ENCODE measurements at regions not wholly inside any gene's neighbourhood (a gene's known extent, or its start where the extent isn't known, plus 50 kb on each side); places are given as distances from the start of the nearest gene placed in this dataset.

DNA sequence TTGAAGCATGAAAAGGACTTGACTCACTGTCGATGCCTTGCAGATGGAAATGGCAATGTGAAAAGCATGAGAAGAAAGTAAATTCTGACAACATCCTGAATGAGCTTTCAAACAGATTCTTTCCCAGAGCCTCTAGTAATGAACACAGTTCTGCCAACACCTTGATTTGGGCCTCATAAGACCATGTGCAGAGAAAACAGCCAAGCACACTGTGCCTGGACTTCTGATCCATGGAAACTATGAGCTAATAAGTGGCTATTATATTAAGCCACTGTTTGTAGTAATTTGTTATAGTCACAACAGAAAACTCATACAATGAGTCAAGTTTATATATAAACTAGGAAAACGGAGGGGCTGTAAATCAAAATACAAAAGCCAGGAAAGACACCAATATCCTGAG is 477.3 kb downstream of the MBD2 start:
- no peak for DNase-seq

DNA sequence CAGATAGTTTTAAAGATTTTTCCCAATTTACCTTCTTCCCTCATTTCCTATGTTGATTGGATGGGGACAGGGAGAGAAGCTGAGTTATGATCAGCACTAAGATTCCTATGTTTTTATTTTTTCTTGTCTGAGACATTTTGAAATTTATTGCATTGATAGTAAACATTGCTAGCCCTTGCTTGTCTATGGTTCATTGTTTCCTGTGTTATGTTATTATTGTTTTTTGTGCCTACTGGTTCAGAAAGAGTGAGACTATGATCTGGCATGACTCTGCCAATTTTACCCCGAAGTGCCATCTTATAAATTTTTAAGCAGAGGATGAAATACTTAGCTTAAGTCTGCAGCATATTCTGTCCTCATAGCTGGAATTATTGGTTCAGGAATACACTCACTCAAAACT is 478.5 kb downstream of the MBD2 start:
- no peak for DNase-seq

DNA sequence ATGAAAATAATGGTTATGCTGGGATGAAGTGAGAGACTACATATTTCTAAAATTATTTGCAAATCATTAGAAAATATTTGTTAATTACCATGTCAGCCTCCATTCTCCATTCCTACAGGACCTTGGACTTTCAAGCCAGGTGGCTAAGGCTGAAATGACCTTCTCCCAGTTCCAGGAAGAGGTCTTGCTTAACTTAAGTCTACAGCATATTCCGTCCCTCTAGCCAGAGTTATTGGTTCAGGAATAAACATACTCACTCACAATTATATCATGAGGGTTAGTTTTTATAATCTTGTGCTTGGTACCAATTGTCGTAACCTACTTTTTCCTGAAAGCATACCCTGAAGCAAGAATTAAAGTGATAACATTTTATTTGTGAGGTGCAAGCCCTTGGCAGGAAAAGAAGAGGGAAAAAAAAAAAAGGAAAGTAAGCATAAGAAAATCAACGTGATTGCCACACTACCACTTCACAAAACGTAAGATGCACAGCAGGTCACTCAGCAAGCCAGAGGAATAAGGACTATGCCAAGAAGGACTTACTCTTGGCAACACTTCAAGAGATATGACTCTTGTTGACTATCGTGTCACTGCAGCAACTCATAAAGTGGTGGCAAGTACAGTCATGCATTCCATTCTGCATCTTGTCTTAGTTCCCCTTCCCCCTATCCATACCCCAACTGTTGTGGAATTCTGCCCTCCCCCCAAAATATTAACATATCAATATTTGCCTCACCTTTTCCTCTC is 479.1 kb downstream of the MBD2 start:
- no peak for DNase-seq

DNA sequence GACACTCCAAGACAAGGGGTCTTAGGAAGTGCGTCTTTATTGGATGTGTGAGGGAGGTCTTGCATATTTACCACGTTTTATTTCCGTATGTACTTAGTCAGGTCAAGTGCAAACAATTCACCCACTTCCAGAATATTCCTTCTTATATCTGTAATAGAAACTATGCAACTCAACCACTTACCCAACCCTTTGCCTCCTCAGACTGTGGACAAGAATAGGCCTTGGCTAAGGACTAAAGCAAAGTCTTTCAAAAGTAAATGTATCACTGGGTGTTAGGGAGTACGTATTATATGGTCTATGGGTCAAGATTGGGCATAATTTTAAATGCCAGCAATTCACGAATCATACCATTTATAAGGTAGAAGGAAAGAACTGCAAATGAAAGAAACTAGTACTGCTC is 484.8 kb downstream of the MBD2 start:
- DNase-seq, result no peak

DNA sequence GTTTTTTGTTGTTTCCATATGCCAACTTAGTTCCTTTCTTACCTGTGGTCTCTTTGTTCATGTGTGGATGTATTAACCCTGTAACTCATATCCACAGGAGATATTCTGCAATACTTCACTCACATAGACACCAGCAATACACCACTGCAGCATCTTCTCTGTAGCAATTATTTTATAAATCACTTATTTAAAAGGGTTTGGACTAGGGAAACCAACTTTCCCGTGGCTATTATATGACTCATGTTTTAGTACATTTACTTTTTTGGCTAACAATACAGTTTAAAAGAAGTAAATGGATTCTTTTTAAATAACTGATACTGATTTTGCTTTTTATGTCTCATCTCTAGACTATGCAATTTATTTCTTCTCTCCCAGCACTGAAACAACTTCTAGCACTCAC is 488.9 kb downstream of the MBD2 start:
- DNase-seq, result no peak

DNA sequence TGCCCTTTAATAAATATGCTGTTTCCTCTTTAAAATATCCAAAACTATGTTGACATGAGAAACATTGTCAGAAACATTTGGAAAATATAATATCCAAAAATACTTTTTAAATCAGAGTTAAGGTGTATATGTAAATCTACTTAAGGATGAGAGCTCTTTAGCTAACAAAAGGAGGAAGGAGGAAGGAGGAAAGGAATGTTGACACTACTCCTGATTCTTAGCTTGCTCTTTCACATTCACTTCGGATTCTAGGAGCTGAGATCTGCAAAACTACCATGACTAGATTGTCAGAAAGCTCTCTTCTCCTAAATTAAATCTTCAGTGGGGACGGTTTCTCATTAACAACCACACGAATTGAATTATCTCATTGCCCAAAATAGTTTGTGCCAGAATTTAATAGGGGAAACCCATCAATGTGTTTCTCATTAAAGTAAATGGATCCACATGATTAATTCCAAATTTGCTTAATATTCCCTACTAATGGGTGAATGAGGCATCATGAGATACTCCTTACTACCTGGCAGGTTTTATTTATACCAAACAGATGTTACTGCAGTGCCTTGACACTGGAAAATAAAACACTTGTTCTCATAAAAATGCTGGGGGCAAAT is 509.1 kb downstream of the MBD2 start:
- no peak for DNase-seq

DNA sequence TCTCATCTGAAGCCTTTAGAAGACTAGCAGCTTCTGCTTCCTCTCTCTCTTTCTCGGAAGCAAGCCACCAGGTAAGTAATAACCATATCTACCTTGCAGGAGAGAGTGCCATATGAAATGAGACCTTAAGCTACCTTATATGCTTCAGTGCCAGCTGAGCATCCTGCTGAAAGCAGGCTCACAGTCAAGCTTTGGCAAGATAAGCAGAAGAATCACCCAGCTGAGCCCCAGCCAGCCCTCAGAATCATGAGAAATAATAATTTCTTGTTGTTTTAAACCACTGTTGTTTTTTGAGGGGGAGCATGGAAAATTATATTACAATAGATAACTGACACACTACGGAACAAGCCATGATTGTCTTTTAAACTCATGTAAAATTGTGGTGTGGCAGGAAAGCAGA is 514.4 kb downstream of the MBD2 start:
- no peak for DNase-seq

DNA sequence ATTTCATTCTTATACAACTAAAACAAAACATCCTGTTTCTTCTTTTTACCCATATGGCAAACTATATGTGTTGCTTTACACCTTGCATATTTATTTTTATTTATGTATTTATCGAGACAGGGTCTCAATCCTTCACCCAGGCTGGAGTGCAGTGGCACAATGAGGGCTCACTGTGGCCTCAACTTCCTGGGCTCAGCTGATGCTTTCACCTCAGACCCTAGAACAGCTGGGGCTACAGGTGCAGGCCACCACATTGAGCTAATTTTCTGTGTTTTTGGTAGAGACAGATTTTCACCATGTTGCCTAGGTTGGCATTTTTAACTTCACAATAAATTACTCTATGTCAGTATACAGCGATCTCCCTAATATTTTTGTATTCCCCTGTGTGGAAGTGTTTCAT is 522.0 kb downstream of the MBD2 start:
- no peak for DNase-seq

DNA sequence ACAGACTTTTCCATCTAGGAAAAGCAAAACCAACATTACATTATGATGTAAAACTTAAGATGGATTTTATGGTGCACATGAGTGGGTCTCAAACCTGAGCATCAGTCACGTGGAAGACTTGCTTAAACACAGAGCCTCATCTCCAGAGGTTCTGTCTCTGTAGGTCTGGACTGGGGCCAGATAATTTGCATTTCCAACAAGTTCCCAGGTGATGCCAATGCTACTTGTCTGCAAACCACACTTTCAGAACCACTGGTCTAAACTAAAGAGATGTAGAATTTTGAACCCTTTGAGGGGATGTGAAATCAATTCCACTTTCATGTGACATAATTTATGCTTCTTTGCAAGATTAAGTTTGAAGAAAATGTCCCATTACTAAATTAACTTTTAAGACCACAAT is 522.8 kb downstream of the MBD2 start:
- DNase-seq, result no peak

DNA sequence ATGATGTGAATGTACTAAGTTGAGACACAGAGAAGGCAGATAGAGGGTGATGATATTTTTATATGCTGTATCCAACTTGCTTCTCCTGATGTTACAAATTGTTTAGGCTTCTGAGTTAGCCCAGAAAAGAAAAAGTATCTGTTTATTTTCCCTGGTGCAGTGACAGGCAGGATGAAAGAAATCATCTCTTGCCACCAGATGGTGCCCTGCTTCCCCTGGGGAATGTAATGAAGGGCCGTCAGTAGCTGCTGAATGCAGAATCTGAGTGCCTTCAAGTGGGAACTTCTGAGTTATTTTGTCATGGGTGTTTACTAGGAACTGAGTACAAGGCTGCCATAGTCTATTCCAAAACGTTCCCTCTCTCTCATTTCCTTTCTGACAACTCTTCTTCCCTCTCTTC is 525.6 kb downstream of the MBD2 start:
- DNase-seq, result no peak

DNA sequence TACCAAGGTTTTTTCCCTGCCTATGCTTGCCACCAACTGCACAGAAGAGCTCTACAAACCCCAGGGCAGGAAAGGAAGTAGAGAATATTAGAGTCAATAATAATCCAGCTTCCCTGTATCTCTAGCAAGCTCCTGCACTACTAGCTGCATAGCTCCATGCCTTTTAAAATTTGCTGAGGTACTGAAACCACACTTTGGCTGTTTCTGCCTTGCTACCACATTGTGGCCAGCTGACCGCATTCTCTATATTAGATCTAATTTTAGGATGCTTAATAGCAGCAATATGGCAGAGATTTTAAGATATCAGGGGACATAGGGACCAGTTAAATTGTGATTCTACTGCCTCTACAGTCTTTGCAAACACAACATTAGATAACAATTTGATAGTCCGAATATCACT is 534.6 kb downstream of the MBD2 start:
- no peak for DNase-seq

DNA sequence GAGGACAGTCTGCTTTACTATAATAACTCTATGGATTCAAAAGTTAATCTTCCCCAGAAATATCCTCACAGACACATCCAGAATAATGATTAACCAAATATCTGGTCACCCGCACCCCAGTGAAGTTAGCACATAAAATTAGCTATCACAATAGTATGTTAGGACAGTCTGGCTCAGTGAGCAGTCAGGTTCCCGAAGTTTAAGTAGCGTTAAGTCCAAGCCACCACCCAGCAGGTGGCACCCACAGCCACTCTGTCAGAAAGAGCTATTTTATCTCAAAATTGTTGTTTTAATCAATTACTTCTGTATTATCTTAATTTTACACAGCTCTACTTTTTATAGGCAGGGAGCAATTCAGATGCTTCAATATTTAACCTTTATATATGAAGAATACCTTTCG is 537.5 kb downstream of the MBD2 start:
- no peak for DNase-seq

DNA sequence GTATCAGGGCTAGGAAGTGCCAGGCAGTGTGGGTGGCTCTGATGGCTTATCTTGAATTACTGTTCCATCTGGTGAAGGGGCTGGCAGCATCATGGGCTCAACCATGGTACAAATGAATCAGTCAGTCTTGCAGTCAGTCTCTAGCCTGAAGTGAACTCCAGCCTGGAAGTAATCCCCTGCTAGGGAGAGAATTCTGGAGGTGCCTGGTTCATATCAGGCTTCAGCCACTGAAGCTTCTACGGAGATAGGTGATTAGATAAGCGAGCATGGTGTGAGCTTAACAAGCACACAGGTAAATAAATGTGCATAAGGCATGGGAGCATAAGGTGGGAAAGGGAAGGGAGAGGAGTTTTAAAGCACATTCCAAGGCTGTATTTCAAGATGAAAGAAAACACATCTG is 541.7 kb downstream of the MBD2 start:
- DNase-seq, result no peak

DNA sequence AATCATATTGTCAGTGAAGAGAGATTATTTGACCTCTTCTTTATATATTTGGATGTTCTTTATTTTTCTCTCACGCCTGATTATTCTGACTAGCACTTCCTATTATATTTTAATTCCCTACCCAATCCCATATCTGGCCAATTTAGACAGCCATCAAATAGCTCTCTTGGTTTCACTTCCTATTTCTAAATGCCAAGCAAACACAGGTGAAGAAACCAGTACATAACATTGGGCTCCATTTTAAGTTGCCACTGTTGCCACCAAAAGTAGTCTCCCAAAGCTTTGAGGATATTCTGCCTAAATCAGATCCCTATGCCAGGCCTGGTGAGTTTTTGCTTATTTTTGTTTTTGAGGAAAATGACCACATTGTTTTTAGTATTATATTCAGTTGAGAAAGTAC is 547.0 kb downstream of the MBD2 start:
- no peak for DNase-seq

DNA sequence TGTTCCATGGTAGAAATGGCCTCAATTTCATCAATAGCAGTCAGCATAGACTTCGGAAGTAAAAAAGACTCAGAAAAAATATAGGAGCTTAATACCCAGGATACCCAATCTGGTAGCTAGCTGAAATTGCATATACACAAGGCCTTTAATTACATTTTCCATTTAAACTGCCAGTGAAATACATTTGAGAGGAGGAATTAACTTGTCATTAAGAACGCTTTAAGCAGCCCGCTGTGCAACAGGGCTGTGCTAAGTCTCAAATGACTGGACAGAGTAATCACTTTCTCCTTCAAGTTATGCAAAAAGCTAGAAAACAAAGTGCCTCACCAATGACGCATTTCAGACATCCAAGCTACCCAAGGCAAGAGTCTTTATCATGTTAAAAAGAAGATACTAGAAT is 558.8 kb downstream of the MBD2 start:
- DNase-seq, result no peak

DNA sequence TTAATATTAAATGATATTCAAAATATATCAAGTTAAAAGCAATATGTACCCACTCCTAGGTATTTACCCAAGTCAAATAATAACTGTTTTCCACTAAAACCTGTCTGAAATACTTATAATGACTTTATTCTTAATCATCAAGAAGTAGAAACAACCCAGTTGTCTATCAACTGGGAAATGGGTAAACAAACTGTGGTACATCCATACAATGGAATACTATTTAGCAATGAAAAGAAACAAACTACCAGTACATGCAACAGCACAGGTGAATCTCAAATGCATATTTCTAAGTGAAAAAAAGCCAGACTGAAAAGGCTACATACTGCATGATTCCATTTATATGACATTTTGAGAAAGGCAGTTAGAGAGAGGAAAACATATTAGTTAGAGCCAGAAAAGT is 559.9 kb downstream of the MBD2 start:
- no peak for DNase-seq

DNA sequence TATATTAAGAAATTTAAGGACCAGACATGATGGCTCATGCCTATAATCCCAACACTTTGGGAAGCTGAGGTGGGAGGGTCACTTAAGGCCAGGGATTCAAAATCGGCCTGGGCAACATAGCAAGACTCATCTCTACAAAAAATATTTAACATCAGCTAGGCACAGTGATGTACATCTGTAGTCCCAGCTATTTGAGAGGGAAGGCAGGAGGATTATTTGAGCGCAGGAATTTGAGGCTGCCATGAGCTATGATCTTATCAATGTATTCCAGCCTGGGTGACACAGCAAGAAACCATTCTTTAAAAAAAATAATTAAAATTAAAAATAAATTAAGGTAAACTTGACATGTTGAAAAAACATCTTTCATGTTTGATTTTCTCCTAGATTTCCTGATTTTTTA is 564.2 kb downstream of the MBD2 start:
- no peak for DNase-seq

DNA sequence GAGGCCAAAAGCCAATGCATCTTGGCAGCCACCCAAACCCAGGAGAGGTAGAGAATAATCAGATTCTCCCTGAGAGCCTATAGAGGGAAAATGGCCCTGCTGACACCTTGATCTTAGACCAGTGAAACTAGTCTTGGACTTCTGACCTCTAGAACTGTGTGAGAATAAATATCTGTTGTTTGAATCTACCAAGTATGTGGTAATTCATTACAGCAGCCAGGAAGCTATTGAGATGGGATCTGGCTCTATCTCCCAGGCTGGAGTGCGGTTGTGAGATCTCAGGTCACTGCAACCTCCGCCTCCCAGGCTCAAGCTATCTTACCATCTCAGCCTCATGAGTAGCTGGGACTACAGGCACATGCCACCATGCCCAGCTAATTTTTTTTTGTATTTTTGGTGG is 567.2 kb downstream of the MBD2 start:
- DNase-seq, result no peak

DNA sequence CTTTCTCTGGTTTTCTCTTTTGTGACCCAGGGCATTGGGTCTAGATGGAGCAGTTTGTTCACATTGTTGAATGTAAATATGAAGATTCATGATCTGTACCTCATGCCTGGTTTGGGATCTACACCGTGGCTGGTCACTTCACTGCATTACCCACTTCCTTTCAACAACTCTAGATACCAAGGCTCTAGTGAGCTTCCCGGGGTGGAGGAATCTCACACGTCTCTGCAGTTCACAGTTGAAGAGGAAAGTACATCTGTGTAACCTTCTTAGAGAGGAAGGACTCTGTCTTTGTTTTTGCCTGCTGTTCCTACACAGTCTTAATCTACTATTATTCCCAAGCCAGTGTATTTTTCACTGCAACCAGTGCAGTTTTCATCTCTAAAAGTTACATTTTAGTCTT is 574.8 kb downstream of the MBD2 start:
- DNase-seq, result no peak

DNA sequence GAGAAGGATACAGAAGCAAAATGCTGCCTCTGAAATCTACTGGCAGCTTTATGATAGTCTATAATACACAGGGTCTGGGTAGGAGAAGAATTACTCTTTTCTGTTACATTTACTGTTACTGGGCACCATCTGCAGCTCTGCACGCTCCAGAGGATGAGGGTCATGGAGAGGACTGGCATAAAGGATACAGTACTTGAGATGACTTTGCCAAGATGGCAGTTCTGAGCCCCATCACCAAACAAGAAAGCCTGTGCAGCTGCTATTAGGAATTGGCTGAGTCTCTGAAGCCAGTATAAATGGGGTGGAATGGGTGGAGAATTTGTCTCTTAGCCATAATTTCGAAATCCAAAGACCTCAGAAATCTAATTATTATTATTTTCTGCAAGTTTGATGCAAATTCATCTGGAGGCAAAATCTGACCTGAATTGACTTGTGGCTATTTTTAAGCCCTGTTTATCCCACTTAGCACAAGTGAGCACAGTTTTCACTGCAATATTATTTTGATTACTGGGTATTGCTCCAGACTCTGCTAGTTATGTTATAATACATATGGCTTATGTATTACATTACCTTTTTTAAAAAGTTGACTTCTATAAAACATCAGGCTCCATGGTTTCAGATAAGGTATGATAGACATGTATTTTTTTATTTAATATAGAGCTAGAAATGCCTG is 579.5 kb downstream of the MBD2 start:
- DNase-seq, result no peak

DNA sequence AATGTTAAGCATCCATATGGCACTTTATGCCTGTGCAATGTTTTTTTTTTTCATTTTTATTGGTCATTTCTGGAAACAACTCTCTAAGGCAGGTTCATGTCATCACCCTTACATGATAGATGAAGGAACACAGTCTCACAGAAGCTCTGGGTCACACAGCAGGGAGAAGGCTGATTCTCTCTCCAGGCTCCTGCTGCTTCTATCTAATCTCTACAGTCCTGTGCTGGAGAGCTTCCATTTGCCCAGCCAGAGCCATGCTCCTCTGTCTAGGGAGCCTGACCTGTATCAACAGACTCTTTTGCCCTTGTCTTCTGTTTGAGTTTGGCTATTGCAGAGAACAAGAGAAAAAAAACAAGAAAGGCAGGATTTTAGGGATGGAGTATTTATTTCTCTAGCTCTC is 584.8 kb downstream of the MBD2 start:
- DNase-seq, result no peak

DNA sequence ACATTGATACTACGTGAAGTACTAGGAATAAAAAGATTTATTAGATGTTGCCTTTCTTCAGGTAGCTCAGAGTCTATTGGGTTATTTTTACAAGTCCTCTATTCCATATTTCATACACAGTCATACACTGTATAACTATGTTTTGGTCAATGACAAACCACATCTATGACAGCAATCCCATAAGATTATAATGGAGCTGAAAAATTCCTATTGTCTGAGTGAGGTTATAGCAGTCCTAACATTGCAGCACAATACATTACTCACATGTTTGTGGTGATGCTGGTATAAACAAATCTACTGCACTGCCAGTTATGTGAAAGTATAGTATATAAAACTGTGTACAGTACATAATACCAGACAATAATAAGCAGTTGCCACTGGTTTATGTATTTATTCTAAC is 595.1 kb downstream of the MBD2 start:
- DNase-seq, result no peak

DNA sequence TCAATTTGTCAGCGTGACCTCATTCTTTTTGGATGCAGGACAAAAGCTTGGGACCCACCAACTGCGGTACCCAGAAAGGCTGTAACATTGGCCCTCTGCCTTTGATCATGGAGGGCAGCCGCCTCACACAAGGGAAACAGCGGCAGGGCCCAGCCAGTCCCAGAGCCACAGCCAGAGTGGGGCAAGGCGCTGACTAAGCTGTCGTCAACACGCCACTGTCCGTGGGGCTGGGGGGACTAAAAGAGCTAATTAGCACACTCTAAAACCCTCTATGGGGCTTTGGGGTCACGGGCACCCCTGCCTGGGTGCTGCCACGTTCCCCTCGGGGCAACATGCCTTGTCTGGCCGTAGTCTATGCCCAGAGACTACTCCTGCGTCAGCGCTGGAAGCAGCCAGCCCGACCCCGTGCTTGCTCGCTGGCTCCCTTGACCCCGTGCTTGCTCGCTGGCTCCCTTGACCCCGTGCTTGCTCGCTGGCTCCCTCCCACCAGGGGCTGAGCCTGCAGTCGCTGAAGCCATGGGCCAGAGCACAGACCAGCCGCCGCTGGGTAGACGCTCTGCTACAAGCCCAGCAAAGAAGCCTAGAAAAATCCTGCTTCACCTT is 598.4 kb downstream of the MBD2 start:
- DNase-seq, result no peak

DNA sequence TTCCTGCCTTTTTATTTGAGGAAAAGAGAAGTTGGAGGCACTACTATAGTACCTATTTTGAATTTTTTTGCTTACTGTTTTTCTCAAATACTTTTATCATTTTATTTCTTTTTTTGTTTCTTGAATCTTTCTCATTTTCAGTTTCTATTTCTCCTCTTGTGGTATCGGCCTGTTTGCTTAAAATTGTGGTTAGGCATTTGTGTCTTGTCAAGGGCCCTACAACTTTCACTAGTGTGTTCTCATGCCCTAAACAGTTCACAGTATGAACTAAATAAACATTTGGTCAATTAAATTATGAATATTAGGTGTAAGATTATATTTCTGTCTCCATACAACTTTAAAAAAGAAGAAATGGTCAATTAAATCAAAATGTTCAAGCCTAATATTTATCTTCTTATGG is 613.5 kb downstream of the MBD2 start:
- no peak for DNase-seq

Measured in stimulated activated CD4-positive, alpha-beta T cell treated with anti-CD3 and anti-CD28 coated beads, Interleukin-4, amount 100 ng/mL, for 24 hours (primary cell).